ENCODE measurements at regions not wholly inside any gene's neighbourhood (a gene's known extent, or its start where the extent isn't known, plus 50 kb on each side); places are given as distances from the start of the nearest gene placed in this dataset.

DNA sequence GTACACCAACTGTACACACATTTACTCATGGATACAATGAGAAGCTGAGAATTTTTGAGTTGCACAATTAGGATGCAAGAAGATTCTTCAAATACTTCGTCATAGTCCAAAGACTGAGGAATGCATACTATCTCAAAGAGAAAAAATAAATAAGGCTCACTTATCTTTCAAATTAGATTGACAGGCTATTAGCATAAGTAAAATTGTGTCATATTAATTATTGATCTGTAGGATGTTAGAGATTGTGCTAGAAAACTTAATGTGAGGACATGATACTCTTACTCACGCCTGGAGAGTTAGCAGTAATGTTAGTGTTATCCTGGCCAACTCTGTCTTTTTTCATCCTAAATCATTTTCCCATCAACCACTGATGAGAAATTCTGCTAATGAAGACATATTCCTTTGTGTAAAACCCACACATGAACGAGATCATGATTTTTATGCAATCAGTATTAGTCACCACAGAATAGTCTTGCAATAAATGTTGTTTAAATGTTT lies 659.0 kb downstream of the LTN1 start:
- H3K4me1 ChIP-seq (ENCODE audit: control insufficient read depth, insufficient read depth, low read length), result no peaks in the 10 kb centered on the region
- no peak for DNase-seq
- no peaks in the 10 kb centered on the region for H3K27me3 Mint-ChIP-seq (ENCODE audit: insufficient read depth)
- 94% methylated on average over 3 of the region's 3 CpGs; no CpG with 5 or more reads in 1 of the 2 experiments for WGBS, 2 experiments (ENCODE audit: insufficient coverage in 1 of 2, insufficient read length in 1 of 2)
- H3K9ac ChIP-seq (ENCODE audit: extremely low read depth, low read length, poor library complexity, severe bottlenecking), result no peak overlapping the region
- peaks cover 21% of the 10 kb centered on the region for H3K9me3 Mint-ChIP-seq
- TF ChIP-seq, protein P1, sequence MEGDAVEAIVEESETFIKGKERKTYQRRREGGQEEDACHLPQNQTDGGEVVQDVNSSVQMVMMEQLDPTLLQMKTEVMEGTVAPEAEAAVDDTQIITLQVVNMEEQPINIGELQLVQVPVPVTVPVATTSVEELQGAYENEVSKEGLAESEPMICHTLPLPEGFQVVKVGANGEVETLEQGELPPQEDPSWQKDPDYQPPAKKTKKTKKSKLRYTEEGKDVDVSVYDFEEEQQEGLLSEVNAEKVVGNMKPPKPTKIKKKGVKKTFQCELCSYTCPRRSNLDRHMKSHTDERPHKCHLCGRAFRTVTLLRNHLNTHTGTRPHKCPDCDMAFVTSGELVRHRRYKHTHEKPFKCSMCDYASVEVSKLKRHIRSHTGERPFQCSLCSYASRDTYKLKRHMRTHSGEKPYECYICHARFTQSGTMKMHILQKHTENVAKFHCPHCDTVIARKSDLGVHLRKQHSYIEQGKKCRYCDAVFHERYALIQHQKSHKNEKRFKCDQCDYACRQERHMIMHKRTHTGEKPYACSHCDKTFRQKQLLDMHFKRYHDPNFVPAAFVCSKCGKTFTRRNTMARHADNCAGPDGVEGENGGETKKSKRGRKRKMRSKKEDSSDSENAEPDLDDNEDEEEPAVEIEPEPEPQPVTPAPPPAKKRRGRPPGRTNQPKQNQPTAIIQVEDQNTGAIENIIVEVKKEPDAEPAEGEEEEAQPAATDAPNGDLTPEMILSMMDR (conservative IDR thresholded peaks at IDR 0.05), result no peak
- H3K27ac Mint-ChIP-seq, result no peak overlapping the region
- no peaks in the 10 kb centered on the region for H3K36me3 ChIP-seq (ENCODE audit: control insufficient read depth, insufficient read depth, low read length)
- peaks cover 4% of the 10 kb centered on the region for H3K36me3 Mint-ChIP-seq (ENCODE audit: low read depth)
- H3K9me3 ChIP-seq (ENCODE audit: control insufficient read depth, low read length), result peaks cover 6% of the 10 kb centered on the region
- H3K27me3 ChIP-seq (ENCODE audit: control insufficient read depth, insufficient read depth, low read length, poor library complexity, severe bottlenecking), result no peaks in the 10 kb centered on the region
- no peak overlapping the region for H3K4me3 ChIP-seq (ENCODE audit: low read length)
- no peak overlapping the region for H3K4me3 Mint-ChIP-seq
- peaks cover 6% of the 10 kb centered on the region for H3K4me1 Mint-ChIP-seq
- H3K27ac ChIP-seq (ENCODE audit: low read depth, low read length), result no peak overlapping the region

DNA sequence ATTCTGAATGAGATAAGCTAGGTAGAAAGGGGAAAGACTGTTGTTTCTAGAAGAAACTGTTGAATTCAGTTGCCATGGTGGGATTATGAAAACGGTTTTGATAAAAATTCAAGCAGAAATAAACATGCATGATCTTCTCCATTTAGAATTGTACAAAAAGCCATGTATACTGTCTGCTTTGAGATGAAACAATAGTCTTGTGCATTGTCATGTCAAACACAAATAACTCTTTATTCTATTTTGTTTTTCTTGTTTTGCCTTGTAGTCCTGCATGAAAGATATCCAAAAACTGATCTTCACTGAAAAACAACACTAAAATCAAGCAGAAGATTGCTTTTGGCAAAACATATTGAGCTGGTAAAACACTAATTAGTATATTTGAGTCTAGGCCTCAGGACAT lies 659.9 kb downstream of the LTN1 start:
- H3K9me3 Mint-ChIP-seq, result peaks cover 29% of the 10 kb centered on the region
- H3K27me3 Mint-ChIP-seq (ENCODE audit: insufficient read depth), result no peaks in the 10 kb centered on the region
- H3K4me1 ChIP-seq (ENCODE audit: control insufficient read depth, insufficient read depth, low read length), result no peaks in the 10 kb centered on the region
- H3K4me1 Mint-ChIP-seq, result peaks cover 6% of the 10 kb centered on the region
- no peak for DNase-seq
- TF ChIP-seq, protein P1 (conservative IDR thresholded peaks at IDR 0.05), result no peak
- H3K27me3 ChIP-seq (ENCODE audit: control insufficient read depth, insufficient read depth, low read length, poor library complexity, severe bottlenecking), result no peaks in the 10 kb centered on the region
- H3K36me3 Mint-ChIP-seq (ENCODE audit: low read depth), result peaks cover 5% of the 10 kb centered on the region
- no peak overlapping the region for H3K9ac ChIP-seq (ENCODE audit: extremely low read depth, low read length, poor library complexity, severe bottlenecking)
- 80% methylated on average over 1 of the region's 1 CpG; no CpG with 5 or more reads in 1 of the 2 experiments for WGBS, 2 experiments (ENCODE audit: insufficient coverage in 1 of 2, insufficient read length in 1 of 2)
- H3K27ac ChIP-seq (ENCODE audit: low read depth, low read length), result no peak overlapping the region
- H3K9me3 ChIP-seq (ENCODE audit: control insufficient read depth, low read length), result peaks cover 15% of the 10 kb centered on the region
- H3K4me3 Mint-ChIP-seq, result no peak overlapping the region
- no peak overlapping the region for H3K27ac Mint-ChIP-seq
- no peak overlapping the region for H3K4me3 ChIP-seq (ENCODE audit: low read length)
- H3K36me3 ChIP-seq (ENCODE audit: control insufficient read depth, insufficient read depth, low read length), result peaks cover 3% of the 10 kb centered on the region

DNA sequence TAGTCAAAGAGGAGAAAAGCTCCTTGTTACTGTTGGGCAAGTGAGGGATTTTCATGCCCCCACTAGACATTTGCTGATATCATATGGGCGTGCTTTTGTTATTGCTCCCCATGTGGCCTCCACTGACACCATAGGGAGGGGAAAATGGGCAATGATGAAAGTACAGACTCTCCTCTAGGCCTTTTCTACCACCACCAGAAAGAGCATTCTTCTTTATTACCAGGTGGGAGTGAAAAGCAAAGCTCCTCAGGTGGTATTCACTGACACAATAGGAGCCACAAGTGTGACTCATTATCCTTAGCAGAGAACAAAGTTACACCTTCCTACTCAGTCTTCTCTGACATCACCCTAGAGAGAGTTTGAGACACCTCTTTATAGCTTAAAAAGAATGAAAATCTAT lies 667.1 kb downstream of the LTN1 start:
- H3K27me3 Mint-ChIP-seq (ENCODE audit: insufficient read depth), result no peaks in the 10 kb centered on the region
- peaks cover 19% of the 10 kb centered on the region for H3K4me1 Mint-ChIP-seq

More for the DNA sequence above, 667.1 kb downstream of the LTN1 start:
- Histone ChIP-seq H3K27me3 (ENCODE audit: control insufficient read depth, insufficient read depth, low read length, poor library complexity, severe bottlenecking) (no peaks in the 10 kb centered on the region), H3K4me3 (ENCODE audit: low read length) (peak overlapping the region; percentile 21), H3K4me1 (ENCODE audit: control insufficient read depth, insufficient read depth, low read length) (peaks cover 8% of the 10 kb centered on the region), H3K9me3 (ENCODE audit: control insufficient read depth, low read length) (peaks cover 44% of the 10 kb centered on the region), H3K27ac (ENCODE audit: low read depth, low read length) (no peak overlapping the region), H3K9ac (ENCODE audit: extremely low read depth, low read length, poor library complexity, severe bottlenecking) (no peak overlapping the region), H3K36me3 (ENCODE audit: control insufficient read depth, insufficient read depth, low read length) (peaks cover 3% of the 10 kb centered on the region)
- Mint-ChIP-seq H3K27ac (peak overlapping the region; percentile 91), H3K9me3 (peaks cover 31% of the 10 kb centered on the region), H3K36me3 (ENCODE audit: low read depth) (peaks cover 5% of the 10 kb centered on the region), H3K4me3 (peak overlapping the region; percentile 4)
- TF ChIP-seq, protein P1 (conservative IDR thresholded peaks at IDR 0.05), result no peak
- 30% methylated on average over 1 of the region's 1 CpG; no CpG with 5 or more reads in 1 of the 2 experiments for WGBS, 2 experiments (ENCODE audit: insufficient coverage in 1 of 2, insufficient read length in 1 of 2)
- DNase-seq, result peak; percentile 74

Measured in endodermal cell (in vitro differentiated cells).